ENCODE measurements at regions not wholly inside any gene's neighbourhood (a gene's known extent, or its start where the extent isn't known, plus 50 kb on each side); places are given as distances from the start of the nearest gene placed in this dataset.
"Not testable (repeated sequence)": the region's sequence is repeated elsewhere in the genome, so short reads cannot be mapped to it uniquely, and the experiment has no call there.

- DNase-seq = peak; percentile 28
These were observed 185.6 kb downstream of the RTP5 start for GRCh38 chr2:242054881-242055801.

GRCh38 chr2:242056026-242056425 is 186.5 kb downstream of the RTP5 start:
- peak; percentile 7 for DNase-seq

GRCh38 chr2:242056785-242057184 is 187.3 kb downstream of the RTP5 start:
- DNase-seq = peak; percentile 15

- peak; percentile 22 for DNase-seq
These were observed 188.0 kb downstream of the RTP5 start for GRCh38 chr2:242057379-242058040.

GRCh38 chr2:242058116-242058680 is 188.7 kb downstream of the RTP5 start:
- DNase-seq = peak; percentile 32

GRCh38 chr2:242059566-242059965 is 190.0 kb downstream of the RTP5 start:
- DNase-seq = no peak

GRCh38 chr2:242060212-242060835 is 190.8 kb downstream of the RTP5 start:
- peak; percentile 15 for DNase-seq

- DNase-seq = not testable (repeated sequence)
These were observed 192.4 kb downstream of the RTP5 start for GRCh38 chr2:242061930-242062329.

GRCh38 chr2:242063436-242063835 is 193.9 kb downstream of the RTP5 start:
- no peak for DNase-seq

GRCh38 chr2:242063850-242064249 is 194.3 kb downstream of the RTP5 start:
- no peak for DNase-seq

GRCh38 chr2:242064364-242065250 is 195.1 kb downstream of the RTP5 start:
- no peak for DNase-seq

GRCh38 chr2:242065426-242065825 is 195.9 kb downstream of the RTP5 start:
- DNase-seq = no peak

- no peak for DNase-seq
These were observed 199.5 kb downstream of the RTP5 start for GRCh38 chr2:242069018-242069417.

GRCh38 chr2:242069938-242070395 is 200.4 kb downstream of the RTP5 start:
- not testable (repeated sequence) for DNase-seq

GRCh38 chr2:242070726-242071125 is 201.2 kb downstream of the RTP5 start:
- not testable (repeated sequence) for DNase-seq

- DNase-seq = not testable (repeated sequence)
These were observed 201.8 kb downstream of the RTP5 start for GRCh38 chr2:242071377-242071776.

GRCh38 chr2:242071936-242072335 is 202.4 kb downstream of the RTP5 start:
- not testable (repeated sequence) for DNase-seq

- DNase-seq = no peak
These were observed 205.6 kb downstream of the RTP5 start for GRCh38 chr2:242075168-242075567.

- no peak for DNase-seq
These were observed 206.2 kb downstream of the RTP5 start for GRCh38 chr2:242075696-242076095.

GRCh38 chr2:242076184-242076583 is 206.7 kb downstream of the RTP5 start:
- not testable (repeated sequence) for DNase-seq

- DNase-seq = not testable (repeated sequence)
These were observed 208.9 kb downstream of the RTP5 start for GRCh38 chr2:242078426-242078825.

GRCh38 chr2:242079792-242080191 is 210.3 kb downstream of the RTP5 start:
- not testable (repeated sequence) for DNase-seq
